ENCODE measurements at regions not wholly inside any gene's neighbourhood (a gene's known extent, or its start where the extent isn't known, plus 50 kb on each side); places are given as distances from the start of the nearest gene placed in this dataset.

GRCh38 chr3:162584986-162585385 lies 1088.4 kb downstream of the OTOL1 start:
- H3K36me3 ChIP-seq (ENCODE audit: control insufficient read depth in 1 of 2, insufficient read depth in 2 of 2, low read length in 2 of 2), result no peaks in the 10 kb centered on the region
- DNase-seq (ENCODE audit: low read depth, low spot score) (no peak), ATAC-seq (no peak)
- no peak overlapping the region for H3K9ac ChIP-seq (ENCODE audit: low read length)
- BruUV-seq (replicated peaks), result no TSS peak
- ChIA-PET RAD21 (ENCODE audit: low non-redundant PET in 1 of 2, low total read pairs in 2 of 2, uncharacterized antibody in 2 of 2, unreplicated experiment in 2 of 2) (no interaction called here), POLR2A (no interaction called here), CTCF (no interaction called here)
- H2AFZ ChIP-seq (ENCODE audit: low read depth, low read length, poor library complexity, severe bottlenecking), result no peak overlapping the region
- H3K27ac ChIP-seq (ENCODE audit: low read depth, low read length), result no peak overlapping the region
- no peaks in the 10 kb centered on the region for H4K20me1 ChIP-seq (ENCODE audit: insufficient read depth)
- TF ChIP-seq, protein P1, sequence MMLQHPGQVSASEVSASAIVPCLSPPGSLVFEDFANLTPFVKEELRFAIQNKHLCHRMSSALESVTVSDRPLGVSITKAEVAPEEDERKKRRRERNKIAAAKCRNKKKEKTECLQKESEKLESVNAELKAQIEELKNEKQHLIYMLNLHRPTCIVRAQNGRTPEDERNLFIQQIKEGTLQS (IDR thresholded peaks at IDR 0.05), result no peak
- TF ChIP-seq RAD21 (IDR thresholded peaks at IDR 0.05; ENCODE audit: low read depth), result no peak
- TF ChIP-seq JUND (IDR thresholded peaks at IDR 0.05), result no peak
- no peak for TF ChIP-seq YY1 (IDR thresholded peaks at IDR 0.05; ENCODE audit: extremely low read depth, insufficient replicate concordance, low read depth, low read length)
- TF ChIP-seq POLR2AphosphoS5 (IDR thresholded peaks at IDR 0.05; ENCODE audit: low read depth, low read length), result no peak
- intact Hi-C loops (cut with micrococcal nuclease), result no loop called here
- H3K9me3 ChIP-seq (ENCODE audit: control insufficient read depth in 1 of 2, insufficient read depth in 1 of 2, low read depth in 1 of 2, low read length in 2 of 2), result no peaks in the 10 kb centered on the region
- no peaks in the 10 kb centered on the region for H3K27me3 ChIP-seq (ENCODE audit: insufficient read depth, low read length)
- no peaks in the 10 kb centered on the region for H3K79me2 ChIP-seq (ENCODE audit: insufficient read depth, low read length)
- no peaks in the 10 kb centered on the region for H3K9me2 ChIP-seq (ENCODE audit: insufficient read depth)
- no peaks in the 10 kb centered on the region for H3K4me1 ChIP-seq (ENCODE audit: control insufficient read depth in 1 of 2, insufficient read depth in 2 of 2, low read length in 2 of 2)
- H3K4me2 ChIP-seq (ENCODE audit: low read length), result no peak overlapping the region
- H3K4me3 ChIP-seq (replicated peaks in 1 of 2; ENCODE audit: low read depth in 1 of 2, low read length in 2 of 2), result no peak overlapping the region

DNA sequence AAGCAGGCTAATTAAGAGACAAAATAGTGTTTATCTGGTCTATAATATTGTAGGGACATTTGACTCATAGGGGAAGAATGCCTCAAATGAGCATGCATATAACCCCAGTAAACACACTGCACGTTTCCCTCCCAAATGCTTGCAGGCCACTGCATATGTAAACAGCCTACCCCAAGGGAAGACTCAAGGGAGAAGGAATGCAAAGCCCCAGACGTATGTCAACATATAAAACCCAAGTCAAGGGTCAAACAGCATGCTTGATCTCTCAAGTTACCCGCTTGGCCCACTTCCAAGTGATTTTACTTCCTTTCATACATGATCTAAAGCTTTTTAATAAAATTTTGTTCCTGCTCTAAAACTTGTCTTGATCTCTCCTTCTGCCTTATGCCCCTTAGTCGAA lies 1090.0 kb downstream of the OTOL1 start:
- no peak overlapping the region for H3K27ac ChIP-seq (ENCODE audit: low read depth, low read length)
- H3K9me2 ChIP-seq (ENCODE audit: insufficient read depth), result no peaks in the 10 kb centered on the region
- intact Hi-C loops (cut with micrococcal nuclease), result no loop called here
- ChIA-PET POLR2A (no interaction called here), RAD21 (ENCODE audit: low non-redundant PET in 1 of 2, low total read pairs in 2 of 2, uncharacterized antibody in 2 of 2, unreplicated experiment in 2 of 2) (no interaction called here), CTCF (no interaction called here)
- H3K27me3 ChIP-seq (ENCODE audit: insufficient read depth, low read length), result no peaks in the 10 kb centered on the region
- no peak overlapping the region for H3K4me3 ChIP-seq (replicated peaks in 1 of 2; ENCODE audit: low read depth in 1 of 2, low read length in 2 of 2)
- H3K4me2 ChIP-seq (ENCODE audit: low read length), result no peak overlapping the region
- TF ChIP-seq, protein P2, sequence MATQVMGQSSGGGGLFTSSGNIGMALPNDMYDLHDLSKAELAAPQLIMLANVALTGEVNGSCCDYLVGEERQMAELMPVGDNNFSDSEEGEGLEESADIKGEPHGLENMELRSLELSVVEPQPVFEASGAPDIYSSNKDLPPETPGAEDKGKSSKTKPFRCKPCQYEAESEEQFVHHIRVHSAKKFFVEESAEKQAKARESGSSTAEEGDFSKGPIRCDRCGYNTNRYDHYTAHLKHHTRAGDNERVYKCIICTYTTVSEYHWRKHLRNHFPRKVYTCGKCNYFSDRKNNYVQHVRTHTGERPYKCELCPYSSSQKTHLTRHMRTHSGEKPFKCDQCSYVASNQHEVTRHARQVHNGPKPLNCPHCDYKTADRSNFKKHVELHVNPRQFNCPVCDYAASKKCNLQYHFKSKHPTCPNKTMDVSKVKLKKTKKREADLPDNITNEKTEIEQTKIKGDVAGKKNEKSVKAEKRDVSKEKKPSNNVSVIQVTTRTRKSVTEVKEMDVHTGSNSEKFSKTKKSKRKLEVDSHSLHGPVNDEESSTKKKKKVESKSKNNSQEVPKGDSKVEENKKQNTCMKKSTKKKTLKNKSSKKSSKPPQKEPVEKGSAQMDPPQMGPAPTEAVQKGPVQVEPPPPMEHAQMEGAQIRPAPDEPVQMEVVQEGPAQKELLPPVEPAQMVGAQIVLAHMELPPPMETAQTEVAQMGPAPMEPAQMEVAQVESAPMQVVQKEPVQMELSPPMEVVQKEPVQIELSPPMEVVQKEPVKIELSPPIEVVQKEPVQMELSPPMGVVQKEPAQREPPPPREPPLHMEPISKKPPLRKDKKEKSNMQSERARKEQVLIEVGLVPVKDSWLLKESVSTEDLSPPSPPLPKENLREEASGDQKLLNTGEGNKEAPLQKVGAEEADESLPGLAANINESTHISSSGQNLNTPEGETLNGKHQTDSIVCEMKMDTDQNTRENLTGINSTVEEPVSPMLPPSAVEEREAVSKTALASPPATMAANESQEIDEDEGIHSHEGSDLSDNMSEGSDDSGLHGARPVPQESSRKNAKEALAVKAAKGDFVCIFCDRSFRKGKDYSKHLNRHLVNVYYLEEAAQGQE (IDR thresholded peaks at IDR 0.05; ENCODE audit: low read depth), result no peak
- TF ChIP-seq JUND (IDR thresholded peaks at IDR 0.05), result no peak
- TF ChIP-seq, protein P3, sequence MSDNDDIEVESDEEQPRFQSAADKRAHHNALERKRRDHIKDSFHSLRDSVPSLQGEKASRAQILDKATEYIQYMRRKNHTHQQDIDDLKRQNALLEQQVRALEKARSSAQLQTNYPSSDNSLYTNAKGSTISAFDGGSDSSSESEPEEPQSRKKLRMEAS (IDR thresholded peaks at IDR 0.05), result no peak
- TF ChIP-seq ELF1 (IDR thresholded peaks at IDR 0.05; ENCODE audit: borderline replicate concordance, low read depth), result no peak
- TF ChIP-seq ZNF274 (IDR thresholded peaks at IDR 0.05; ENCODE audit: low read depth, low read length), result no peak
- TF ChIP-seq POLR2A (IDR thresholded peaks at IDR 0.05; ENCODE audit: borderline replicate concordance, extremely low read depth, insufficient read depth, insufficient read length), result no peak
- ATAC-seq (no peak), DNase-seq (ENCODE audit: low read depth, low spot score) (no peak)
- H4K20me1 ChIP-seq (ENCODE audit: insufficient read depth), result no peaks in the 10 kb centered on the region
- H2AFZ ChIP-seq (ENCODE audit: low read depth, low read length, poor library complexity, severe bottlenecking), result no peak overlapping the region
- BruUV-seq (replicated peaks), result no TSS peak
- H3K9me3 ChIP-seq (ENCODE audit: control insufficient read depth in 1 of 2, insufficient read depth in 1 of 2, low read depth in 1 of 2, low read length in 2 of 2), result no peaks in the 10 kb centered on the region
- no peaks in the 10 kb centered on the region for H3K79me2 ChIP-seq (ENCODE audit: insufficient read depth, low read length)
- no peaks in the 10 kb centered on the region for H3K4me1 ChIP-seq (ENCODE audit: control insufficient read depth in 1 of 2, insufficient read depth in 2 of 2, low read length in 2 of 2)
- H3K9ac ChIP-seq (ENCODE audit: low read length), result no peak overlapping the region
- no peaks in the 10 kb centered on the region for H3K36me3 ChIP-seq (ENCODE audit: control insufficient read depth in 1 of 2, insufficient read depth in 2 of 2, low read length in 2 of 2)

Data from HCT116 (cell line).